ENCODE measurements at regions not wholly inside any gene's neighbourhood (a gene's known extent, or its start where the extent isn't known, plus 50 kb on each side); places are given as distances from the start of the nearest gene placed in this dataset.

GRCh38 chr5:135138116-135138850 is 104.3 kb upstream of the PITX1 start:
- DNase-seq (ENCODE audit: low read depth), result no peak

GRCh38 chr5:135137146-135137915 is 103.3 kb upstream of the PITX1 start:
- DNase-seq (ENCODE audit: low read depth), result no peak

DNA sequence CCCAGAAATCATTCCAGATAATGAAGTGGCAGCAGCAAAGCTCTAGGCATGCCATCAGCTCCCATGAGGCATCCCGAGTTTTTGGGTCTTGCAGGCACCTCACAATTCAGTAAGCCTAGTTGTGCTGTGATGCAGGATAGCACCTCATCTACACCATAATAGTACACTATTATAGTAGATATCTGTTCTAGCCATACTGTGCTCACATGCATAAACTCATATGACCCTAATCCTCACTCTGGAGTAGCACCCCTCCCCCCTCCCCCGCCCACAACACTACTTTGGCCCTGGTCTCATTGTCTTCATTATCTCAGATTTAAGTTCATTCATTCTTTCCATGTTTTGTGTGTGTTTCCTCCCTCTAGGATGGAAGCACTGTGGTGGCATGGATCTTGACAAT is 102.5 kb upstream of the PITX1 start:
- DNase-seq (ENCODE audit: low read depth), result no peak

DNA sequence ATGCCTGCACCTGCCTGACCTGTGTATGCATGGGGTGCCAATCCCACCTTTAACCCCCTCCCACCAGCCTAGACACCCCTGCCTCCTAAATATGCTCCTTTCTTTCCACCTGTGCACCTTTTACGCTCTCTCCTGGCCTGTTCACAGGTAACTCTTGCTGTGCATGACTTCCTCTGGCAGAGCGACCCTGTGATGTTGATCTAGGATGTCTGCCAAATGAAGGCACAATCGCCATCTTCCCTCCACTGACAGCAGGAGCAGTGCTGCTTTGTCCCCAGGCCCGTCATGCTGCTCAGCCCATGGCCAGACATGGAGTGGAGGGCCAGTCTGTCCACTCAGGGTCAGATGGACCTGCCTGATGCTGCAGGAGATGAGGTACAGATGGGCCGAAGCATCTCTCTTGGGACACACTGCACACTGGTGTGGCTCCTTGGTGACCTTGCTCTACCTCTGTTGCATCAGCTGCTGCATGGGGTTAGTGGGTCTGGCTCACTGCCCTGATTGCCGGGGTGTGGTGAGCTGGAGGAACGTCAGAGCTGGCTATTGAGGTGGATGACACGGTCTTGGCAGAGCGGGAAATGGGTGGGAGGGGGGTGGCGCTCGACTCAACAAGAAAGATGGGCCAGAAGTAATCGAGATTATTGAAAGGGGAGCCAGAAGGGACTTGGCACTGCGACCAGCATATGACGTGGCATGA is 101.7 kb upstream of the PITX1 start:
- DNase-seq (ENCODE audit: low read depth), result no peak

GRCh38 chr5:135134691-135135381 is 100.8 kb upstream of the PITX1 start:
- no peak for DNase-seq (ENCODE audit: low read depth)

- no peak for DNase-seq (ENCODE audit: low read depth)
Observed at GRCh38 chr5:135133698-135134515, 99.9 kb upstream of the PITX1 start.

GRCh38 chr5:135133181-135133580 is 99.2 kb upstream of the PITX1 start:
- no peak for DNase-seq (ENCODE audit: low read depth)

DNA sequence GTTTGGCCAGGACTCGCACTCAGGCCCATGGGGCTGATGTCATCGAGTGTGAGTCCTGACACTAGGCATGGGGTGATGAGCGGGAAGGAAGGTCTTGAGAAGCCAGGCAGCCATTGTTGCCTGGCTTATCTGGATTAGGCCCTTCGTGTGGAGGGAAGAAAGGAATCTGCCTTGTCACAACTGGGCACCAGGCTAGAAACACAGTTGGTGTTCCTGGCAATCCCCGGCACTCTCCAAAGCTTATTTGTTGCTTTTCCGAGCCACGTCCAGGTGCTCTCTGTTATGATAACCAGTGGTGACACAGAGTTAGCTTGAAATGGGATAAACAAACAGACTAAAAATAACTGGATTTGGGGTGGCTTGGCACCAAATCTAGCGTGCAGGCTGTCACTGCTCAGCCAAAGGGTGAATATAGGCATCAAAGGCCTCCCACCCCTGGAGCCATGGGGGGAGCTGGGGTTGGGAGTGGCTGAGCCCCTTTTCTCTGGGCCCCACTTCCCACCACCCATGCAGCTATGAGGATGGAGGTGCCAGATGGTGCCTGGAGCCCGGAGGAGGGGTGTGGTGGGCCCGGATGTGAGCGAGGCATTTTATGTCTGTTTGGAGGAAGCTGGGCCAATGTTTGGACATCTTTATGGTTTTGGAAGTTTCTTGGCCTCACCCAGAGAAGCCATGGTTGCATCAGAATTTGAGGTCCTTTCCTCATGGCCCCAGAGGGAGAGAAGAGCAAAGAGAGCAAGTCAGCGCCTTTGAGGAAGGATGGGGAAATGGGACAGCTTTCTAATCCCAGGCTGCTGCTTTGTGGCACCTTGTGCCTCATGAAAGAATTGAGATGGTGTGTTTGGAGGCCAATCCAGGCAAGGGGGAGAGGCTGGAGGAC is 98.0 kb upstream of the PITX1 start:
- no peak for DNase-seq (ENCODE audit: low read depth)

GRCh38 chr5:135130261-135131215 is 96.5 kb upstream of the PITX1 start:
- no peak for DNase-seq (ENCODE audit: low read depth)

GRCh38 chr5:135129307-135129706 is 95.3 kb upstream of the PITX1 start:
- DNase-seq (ENCODE audit: low read depth), result peak; percentile 2

DNA sequence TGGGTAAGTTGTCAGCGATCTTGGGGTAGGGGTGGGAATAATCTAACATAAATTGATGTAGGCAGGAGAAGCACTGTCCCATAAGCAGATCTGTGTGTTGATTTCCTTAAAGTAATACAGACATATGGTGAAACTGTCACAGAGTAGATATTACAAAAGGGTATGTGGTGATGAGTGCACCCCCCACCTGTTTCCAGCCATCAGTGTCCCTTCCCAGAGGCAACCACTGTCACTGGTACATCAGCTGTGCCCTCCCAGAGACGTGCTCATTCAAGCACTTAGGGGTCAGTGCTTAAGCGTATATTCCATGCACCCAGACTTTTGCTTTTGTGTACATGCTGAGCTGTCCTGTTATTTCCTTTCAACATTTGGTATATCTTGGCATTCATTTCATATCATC is 94.3 kb upstream of the PITX1 start:
- no peak for DNase-seq (ENCODE audit: low read depth)

GRCh38 chr5:135127439-135128240 is 93.6 kb upstream of the PITX1 start:
- no peak for DNase-seq (ENCODE audit: low read depth)

DNA sequence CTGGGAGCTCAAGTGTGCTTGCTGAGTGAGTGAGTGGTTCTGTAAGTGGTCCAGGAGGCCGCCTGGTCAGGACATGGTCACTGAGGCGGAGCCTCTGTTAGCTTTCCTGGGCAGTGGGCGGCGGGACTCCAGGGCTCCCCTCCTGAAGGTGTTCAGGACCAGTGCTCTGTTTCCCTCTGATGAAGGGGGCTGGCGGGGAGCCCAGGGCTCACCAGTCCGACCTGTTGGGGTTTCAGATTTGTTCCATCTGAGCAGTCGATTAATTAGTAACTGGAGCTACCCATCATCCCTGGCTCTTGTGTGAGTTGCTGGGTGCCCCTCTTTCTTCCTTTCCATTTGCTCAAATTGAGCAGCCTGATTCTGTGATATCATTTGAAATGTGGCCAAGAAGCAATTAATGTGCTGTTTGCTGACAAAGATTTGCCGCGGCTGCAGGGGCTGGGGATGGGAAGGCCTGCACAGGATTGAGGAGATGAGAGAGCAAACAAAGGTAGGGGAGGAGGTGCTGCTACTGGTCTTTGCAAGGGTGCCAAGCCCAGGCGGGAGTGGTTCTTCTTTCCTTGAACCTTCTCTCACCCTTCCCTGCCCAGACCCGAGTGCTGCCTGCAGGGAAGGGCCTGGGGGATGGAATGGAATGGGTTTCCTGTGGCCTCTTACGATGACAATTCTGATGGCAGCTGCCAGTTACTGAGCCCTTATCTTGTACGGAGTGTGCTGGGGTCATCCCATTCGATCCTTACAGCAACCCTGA is 92.8 kb upstream of the PITX1 start:
- DNase-seq (ENCODE audit: low read depth), result no peak

GRCh38 chr5:135124724-135125123 is 90.7 kb upstream of the PITX1 start:
- no peak for DNase-seq (ENCODE audit: low read depth)

DNA sequence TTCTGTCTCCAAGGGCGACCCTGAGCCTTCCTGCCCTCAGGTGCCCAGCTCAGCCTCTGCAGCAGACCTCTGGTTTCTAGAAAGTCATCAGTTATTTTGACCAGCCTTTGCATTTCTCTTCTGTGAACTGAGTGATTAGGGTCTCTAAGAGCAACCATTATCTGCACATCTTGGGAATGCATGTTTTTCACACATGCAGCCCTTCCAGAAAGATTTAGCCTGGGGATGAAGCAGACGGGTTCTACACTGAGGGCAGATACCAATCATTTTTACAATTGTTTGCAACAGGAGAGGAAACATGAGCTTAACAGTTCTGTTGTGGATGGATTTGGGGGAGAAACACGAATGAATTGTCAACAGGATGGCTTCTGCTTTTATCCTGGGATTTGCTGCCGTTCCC is 90.1 kb upstream of the PITX1 start:
- no peak for DNase-seq (ENCODE audit: low read depth)

DNA sequence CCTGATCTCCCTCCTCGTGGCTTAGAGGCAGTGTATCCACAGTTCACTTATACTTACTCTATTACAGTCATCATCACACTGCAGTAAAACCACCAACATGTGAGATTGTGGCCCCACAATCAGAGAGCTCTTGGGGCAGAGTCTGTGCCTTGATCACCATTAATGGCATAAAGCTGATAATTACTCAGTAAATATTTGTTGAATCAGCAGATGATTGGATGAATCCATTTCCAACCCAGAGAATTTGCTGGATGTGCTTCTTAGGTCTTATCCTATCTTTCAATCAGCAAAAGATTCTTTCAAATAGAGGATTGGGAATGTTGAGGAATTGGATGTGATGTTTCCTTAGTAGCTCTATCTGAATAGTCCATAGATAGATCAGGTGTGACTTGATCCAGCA is 88.8 kb upstream of the PITX1 start:
- DNase-seq (ENCODE audit: low read depth), result no peak

GRCh38 chr5:135120951-135121350 is 86.9 kb upstream of the PITX1 start:
- DNase-seq (ENCODE audit: low read depth), result no peak

GRCh38 chr5:135119481-135119880 is 85.5 kb upstream of the PITX1 start:
- no peak for DNase-seq (ENCODE audit: low read depth)
